Keratinocyte (primary cell): ENCODE measurements at regions not wholly inside any gene's neighbourhood (a gene's known extent, or its start where the extent isn't known, plus 50 kb on each side); places are given as distances from the start of the nearest gene placed in this dataset.

Experiments
- DNase-seq: peaks from one replicate; pipeline ENCODE4 v3.0.0-alpha.2; 2011; ENCODE audit warnings: low read depth, missing footprints, low spot score
- FAIRE-seq: peaks from 2 replicates; lab custom pipeline; 2011; peaks lifted over from hg19 to GRCh38; lab: Jason Lieb, UNC
- H2AFZ ChIP-seq: 2 replicates; pipeline ENCODE4 v1.6.0; 2012; ENCODE audit warnings: low read length, control low read depth, inconsistent platforms; ENCODE audit not compliant: control insufficient read depth
- H3K27ac ChIP-seq: 2 replicates; pipeline ENCODE4 v1.5.1; 2011; ENCODE audit warnings: low read length; ENCODE audit not compliant: control insufficient read depth, insufficient read depth
- H3K27me3 ChIP-seq: 3 replicates; pipeline ENCODE4 v1.6.0; 2011; ENCODE audit warnings: low read length; ENCODE audit not compliant: control insufficient read depth, insufficient read depth; ENCODE audit errors: extremely low read depth
- H3K36me3 ChIP-seq, 2 experiments: 2 replicates in 1 of 2; 3 replicates in 1 of 2; pipeline ENCODE4 v1.5.1; 2011; ENCODE audit warnings: low read length in 2 of 2, mild to moderate bottlenecking in 1 of 2; ENCODE audit not compliant: control insufficient read depth in 2 of 2, insufficient read depth in 2 of 2; ENCODE audit errors: extremely low read depth in 1 of 2
- H3K4me1 ChIP-seq: 3 replicates; pipeline ENCODE4 v1.5.1; 2011; ENCODE audit warnings: low read length; ENCODE audit not compliant: control insufficient read depth, insufficient read depth; ENCODE audit errors: extremely low read depth
- H3K4me2 ChIP-seq: 3 replicates; pipeline ENCODE4 v1.6.0; 2011; ENCODE audit warnings: low read depth, low read length; ENCODE audit not compliant: control insufficient read depth, insufficient read depth; ENCODE audit errors: extremely low read depth
- H3K4me3 ChIP-seq, 3 experiments: fragments of 200-600 bp in 1 of 3; sonication (generic) in 1 of 3; 2 replicates in 2 of 3; 3 replicates in 1 of 3; pipeline ENCODE4 v1.5.1; 2011 to 2016; ENCODE audit warnings: low read length in 3 of 3, mild to moderate bottlenecking in 3 of 3, control low read depth in 2 of 3, inconsistent platforms in 1 of 3, low read depth in 1 of 3, mixed read lengths in 1 of 3, mixed run types in 1 of 3, moderate library complexity in 1 of 3; ENCODE audit not compliant: control insufficient read depth in 2 of 3, insufficient read depth in 2 of 3; ENCODE audit errors: extremely low read depth in 1 of 3
- H3K79me2 ChIP-seq: 2 replicates; pipeline ENCODE4 v1.6.0; 2012; ENCODE audit warnings: low read length; ENCODE audit not compliant: control insufficient read depth, insufficient read depth
- H3K9ac ChIP-seq: 3 replicates; pipeline ENCODE4 v1.6.0; 2011; ENCODE audit warnings: low read length; ENCODE audit not compliant: control insufficient read depth, insufficient read depth; ENCODE audit errors: extremely low read depth
- H3K9me1 ChIP-seq: 3 replicates; pipeline ENCODE4 v1.6.0; 2011; ENCODE audit warnings: low read length; ENCODE audit not compliant: control insufficient read depth, insufficient read depth; ENCODE audit errors: extremely low read depth
- H3K9me3 ChIP-seq: 2 replicates; pipeline ENCODE4 v1.5.1; 2012; ENCODE audit warnings: low read depth, low read length; ENCODE audit not compliant: control insufficient read depth
- H4K20me1 ChIP-seq: 3 replicates; pipeline ENCODE4 v1.6.0; 2011; ENCODE audit warnings: low read length; ENCODE audit not compliant: control insufficient read depth, insufficient read depth; ENCODE audit errors: extremely low read depth
- EZH2 ChIP-seq: IDR thresholded peaks from one replicate; pipeline ENCODE4 v1.6.1; 2012; ENCODE audit warnings: inconsistent platforms, mild to moderate bottlenecking, low read length, moderate library complexity
- dilution Hi-C: fragments of 300-500 bp; cut with MboI; formaldehyde crosslinking; loops from one replicate; pipeline ENCODE4 v1.7.0; 2020; ENCODE audit warnings: low sequenced_read_pairs; ENCODE audit not compliant: extremely low pct_ligation_motif_present
- TF ChIP-seq, protein P1 (sequence below), 3 experiments: IDR thresholded peaks in 1 of 3; conservative IDR thresholded peaks in 1 of 3; optimal IDR thresholded peaks in 1 of 3; 2 replicates in 2 of 3; 3 replicates in 1 of 3; pipeline versions ENCODE3 to v1.5.1; 2011; ENCODE audit warnings: low read length in 3 of 3, mild to moderate bottlenecking in 3 of 3, moderate library complexity in 2 of 3, control low read depth in 1 of 3, inconsistent platforms in 1 of 3; ENCODE audit not compliant: insufficient read depth in 2 of 3; ENCODE audit errors: extremely low read depth in 1 of 3

DNA sequence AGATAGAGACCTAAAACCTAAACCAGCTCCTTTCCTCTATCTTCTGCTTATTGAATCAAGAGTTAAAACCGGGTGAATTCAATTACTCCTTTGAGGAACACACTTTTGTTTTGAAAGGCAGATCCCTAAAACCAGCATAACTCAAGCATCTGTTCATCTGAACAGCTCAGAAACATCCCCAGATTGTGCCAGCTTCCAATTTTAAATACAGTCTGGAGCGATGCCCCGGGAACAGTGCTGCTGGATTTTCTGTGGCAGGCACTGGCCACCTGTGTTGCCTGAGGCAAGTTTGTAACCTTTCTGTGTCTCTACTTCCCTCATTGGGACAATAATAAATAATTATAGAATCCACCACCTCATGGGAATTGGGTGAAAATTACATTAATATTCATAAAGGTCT lies 281.4 kb upstream of the NFE2L3 start:
- Histone ChIP-seq H3K36me3 (no peaks in the 10 kb centered on the region), H4K20me1 (no peaks in the 10 kb centered on the region), H3K4me2 (no peak overlapping the region), H3K9me3 (no peaks in the 10 kb centered on the region), H2AFZ (no peak overlapping the region), H3K79me2 (no peaks in the 10 kb centered on the region), H3K4me1 (no peaks in the 10 kb centered on the region), H3K27me3 (peaks cover 24% of the 10 kb centered on the region), H3K27ac (no peak overlapping the region), H3K4me3 (no peak overlapping the region), H3K9me1 (no peaks in the 10 kb centered on the region), H3K9ac (no peak overlapping the region)
- DNase-seq = no peak
- FAIRE-seq = no peak
- dilution Hi-C loops = loop anchor here (10.0 kb wide), 1 partner anchor 284 kb away; the partner anchor contains the start of gene NFE2L3
- TF ChIP-seq, protein P1, sequence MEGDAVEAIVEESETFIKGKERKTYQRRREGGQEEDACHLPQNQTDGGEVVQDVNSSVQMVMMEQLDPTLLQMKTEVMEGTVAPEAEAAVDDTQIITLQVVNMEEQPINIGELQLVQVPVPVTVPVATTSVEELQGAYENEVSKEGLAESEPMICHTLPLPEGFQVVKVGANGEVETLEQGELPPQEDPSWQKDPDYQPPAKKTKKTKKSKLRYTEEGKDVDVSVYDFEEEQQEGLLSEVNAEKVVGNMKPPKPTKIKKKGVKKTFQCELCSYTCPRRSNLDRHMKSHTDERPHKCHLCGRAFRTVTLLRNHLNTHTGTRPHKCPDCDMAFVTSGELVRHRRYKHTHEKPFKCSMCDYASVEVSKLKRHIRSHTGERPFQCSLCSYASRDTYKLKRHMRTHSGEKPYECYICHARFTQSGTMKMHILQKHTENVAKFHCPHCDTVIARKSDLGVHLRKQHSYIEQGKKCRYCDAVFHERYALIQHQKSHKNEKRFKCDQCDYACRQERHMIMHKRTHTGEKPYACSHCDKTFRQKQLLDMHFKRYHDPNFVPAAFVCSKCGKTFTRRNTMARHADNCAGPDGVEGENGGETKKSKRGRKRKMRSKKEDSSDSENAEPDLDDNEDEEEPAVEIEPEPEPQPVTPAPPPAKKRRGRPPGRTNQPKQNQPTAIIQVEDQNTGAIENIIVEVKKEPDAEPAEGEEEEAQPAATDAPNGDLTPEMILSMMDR (optimal IDR thresholded peaks at IDR 0.05 in 1 of 3, IDR thresholded peaks at IDR 0.05 in 1 of 3, conservative IDR thresholded peaks at IDR 0.05 in 1 of 3; ENCODE audit: extremely low read depth in 1 of 3, insufficient read depth in 2 of 3, low read length in 3 of 3) = no peak
- no peak for TF ChIP-seq EZH2

DNA sequence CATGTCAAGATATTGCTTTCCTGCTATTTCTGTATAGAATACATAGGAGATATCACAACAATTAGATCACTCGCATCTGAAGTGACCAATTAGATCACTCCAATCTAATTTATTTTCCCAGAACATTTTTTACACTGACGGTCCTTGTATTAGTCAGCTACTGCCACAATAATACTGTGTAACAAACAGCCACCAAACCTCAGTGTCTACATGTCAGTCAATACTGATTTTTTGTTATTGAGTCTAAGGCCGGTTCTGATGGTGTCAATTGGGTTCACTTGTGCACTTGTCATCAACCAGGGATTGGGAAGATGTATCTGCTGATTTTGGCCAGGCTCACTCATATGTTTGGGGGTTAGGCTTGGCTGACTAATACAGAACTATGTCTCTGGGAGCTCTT lies 275.9 kb upstream of the NFE2L3 start:
- H3K9me3 ChIP-seq = no peaks in the 10 kb centered on the region
- no peak overlapping the region for H2AFZ ChIP-seq
- H3K4me3 ChIP-seq = no peak overlapping the region
- H3K27ac ChIP-seq = no peak overlapping the region
- H3K9me1 ChIP-seq = no peaks in the 10 kb centered on the region
- FAIRE-seq (no peak), DNase-seq (no peak)
- TF ChIP-seq, protein P1 (optimal IDR thresholded peaks at IDR 0.05 in 1 of 3, IDR thresholded peaks at IDR 0.05 in 1 of 3, conservative IDR thresholded peaks at IDR 0.05 in 1 of 3; ENCODE audit: extremely low read depth in 1 of 3, insufficient read depth in 2 of 3, low read length in 3 of 3) = no peak
- no peak for TF ChIP-seq EZH2
- no peaks in the 10 kb centered on the region for H3K79me2 ChIP-seq
- no peaks in the 10 kb centered on the region for H3K4me1 ChIP-seq
- H3K36me3 ChIP-seq = no peaks in the 10 kb centered on the region
- dilution Hi-C loops = loop anchor here (10.0 kb wide), 1 partner anchor 279 kb away; the partner anchor contains the start of gene NFE2L3
- H4K20me1 ChIP-seq = no peaks in the 10 kb centered on the region
- no peak overlapping the region for H3K9ac ChIP-seq
- H3K27me3 ChIP-seq = peaks cover 9% of the 10 kb centered on the region
- H3K4me2 ChIP-seq = no peak overlapping the region
